HFF-Myc (cell line): ENCODE measurements at regions not wholly inside any gene's neighbourhood (a gene's known extent, or its start where the extent isn't known, plus 50 kb on each side); places are given as distances from the start of the nearest gene placed in this dataset.

Experiments used
- DNase-seq: peaks from one replicate; pipeline ENCODE4 v3.0.0-alpha.2; 2011; ENCODE audit warnings: low read depth; ENCODE audit errors: extremely low read depth
- H3K4me3 ChIP-seq: replicated peaks from 2 replicates; pipeline ENCODE4 v1.5.1; 2011; ENCODE audit warnings: low read depth, mild to moderate bottlenecking, control low read depth, low read length
- CTCF ChIP-seq: IDR thresholded peaks from 2 replicates; pipeline ENCODE4 v1.5.1; 2012; ENCODE audit warnings: mild to moderate bottlenecking, low read depth, low read length, control low read depth; ENCODE audit errors: missing control alignments

GRCh38 chr6:140285998-140286690 is 911.7 kb upstream of the CITED2 start:
- TF ChIP-seq CTCF, result no peak
- DNase-seq, result no peak
- H3K4me3 ChIP-seq, result no peak overlapping the region

DNA sequence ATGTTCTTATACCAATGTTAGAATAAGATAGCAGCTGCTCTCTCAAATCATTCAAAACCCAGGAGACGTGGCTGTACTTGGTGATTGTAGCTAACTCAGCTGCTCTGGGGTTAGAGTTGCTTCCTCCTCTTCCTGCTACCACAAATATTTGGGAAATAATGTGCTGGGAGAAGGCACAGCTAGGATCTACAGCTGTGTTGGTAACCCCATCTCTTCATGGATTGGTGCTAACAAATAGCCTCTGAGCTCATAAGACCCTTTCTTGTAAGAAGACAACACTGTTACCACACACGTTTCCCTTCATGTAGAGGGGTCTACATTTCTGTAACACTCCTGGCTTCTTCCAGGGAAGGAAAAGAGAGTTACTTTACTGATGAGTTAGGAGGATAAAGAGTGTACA is 911.0 kb upstream of the CITED2 start:
- TF ChIP-seq CTCF, result no peak

GRCh38 chr6:140284871-140285270 is 910.4 kb upstream of the CITED2 start:
- no peak overlapping the region for H3K4me3 ChIP-seq
- TF ChIP-seq CTCF, result no peak
- DNase-seq, result no peak

More for the DNA sequence above, 911.0 kb upstream of the CITED2 start:
- DNase-seq, result no peak
- no peak overlapping the region for H3K4me3 ChIP-seq

DNA sequence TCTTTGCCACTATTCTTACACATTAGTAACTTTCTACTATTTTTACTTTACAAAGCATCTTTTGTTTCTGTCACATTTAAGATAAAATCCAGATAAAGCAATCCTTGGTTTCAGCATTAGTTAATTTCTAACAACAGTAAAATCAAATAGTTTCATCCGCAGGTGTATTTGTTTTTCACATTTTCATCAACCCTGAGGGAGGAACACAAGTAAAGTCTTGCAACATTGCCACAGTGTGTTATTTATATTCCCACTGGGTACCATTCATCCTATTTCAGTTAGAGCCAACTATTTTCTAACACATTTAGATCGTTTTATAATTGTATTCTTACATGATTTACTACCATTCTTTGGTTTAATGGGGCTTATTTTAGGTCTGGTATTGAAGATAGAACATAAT is 908.7 kb upstream of the CITED2 start:
- no peak for TF ChIP-seq CTCF
- no peak overlapping the region for H3K4me3 ChIP-seq
- no peak for DNase-seq

- no peak for DNase-seq
- TF ChIP-seq CTCF, result no peak
- no peak overlapping the region for H3K4me3 ChIP-seq
Observed at GRCh38 chr6:140281767-140282166, 907.3 kb upstream of the CITED2 start.

DNA sequence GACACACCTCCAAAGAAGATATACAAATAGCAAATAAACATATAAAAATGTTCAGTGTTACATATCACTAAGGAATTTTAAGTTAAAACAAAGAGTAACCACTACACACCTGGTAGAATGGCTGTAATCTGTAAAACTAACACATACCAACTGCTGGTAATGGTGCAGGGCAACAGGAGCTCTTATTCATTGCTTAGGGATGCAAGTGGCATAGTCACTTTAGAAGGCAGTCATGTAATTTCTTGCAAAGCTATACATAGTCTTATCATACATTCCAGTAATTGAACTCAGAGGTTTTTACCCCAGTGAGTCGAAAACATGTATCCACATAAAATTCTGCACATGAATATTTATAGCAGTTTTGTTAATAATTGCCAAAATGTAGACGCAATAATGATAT is 906.8 kb upstream of the CITED2 start:
- no peak overlapping the region for H3K4me3 ChIP-seq
- DNase-seq, result no peak
- TF ChIP-seq CTCF, result no peak

GRCh38 chr6:140276719-140277118 is 902.3 kb upstream of the CITED2 start:
- TF ChIP-seq CTCF, result no peak
- no peak for DNase-seq
- no peak overlapping the region for H3K4me3 ChIP-seq
